AG09309 (cell line): ENCODE measurements at regions not wholly inside any gene's neighbourhood (a gene's known extent, or its start where the extent isn't known, plus 50 kb on each side); places are given as distances from the start of the nearest gene placed in this dataset.

Experiments
- DNase-seq: peaks from one replicate; pipeline ENCODE4 v3.0.0-alpha.2; 2010; ENCODE audit warnings: low read depth
- H3K4me3 ChIP-seq: 2 replicates; pipeline ENCODE4 v1.5.1; 2011; ENCODE audit warnings: mild to moderate bottlenecking, low read depth, low read length, moderate library complexity; ENCODE audit not compliant: control insufficient read depth
- TF ChIP-seq, protein P1 (sequence below): IDR thresholded peaks from 2 replicates; pipeline ENCODE4 v1.5.1; 2011; ENCODE audit warnings: mild to moderate bottlenecking, low read depth, low read length, inconsistent platforms; ENCODE audit not compliant: insufficient read depth, control insufficient read depth; ENCODE audit errors: missing control alignments

DNA sequence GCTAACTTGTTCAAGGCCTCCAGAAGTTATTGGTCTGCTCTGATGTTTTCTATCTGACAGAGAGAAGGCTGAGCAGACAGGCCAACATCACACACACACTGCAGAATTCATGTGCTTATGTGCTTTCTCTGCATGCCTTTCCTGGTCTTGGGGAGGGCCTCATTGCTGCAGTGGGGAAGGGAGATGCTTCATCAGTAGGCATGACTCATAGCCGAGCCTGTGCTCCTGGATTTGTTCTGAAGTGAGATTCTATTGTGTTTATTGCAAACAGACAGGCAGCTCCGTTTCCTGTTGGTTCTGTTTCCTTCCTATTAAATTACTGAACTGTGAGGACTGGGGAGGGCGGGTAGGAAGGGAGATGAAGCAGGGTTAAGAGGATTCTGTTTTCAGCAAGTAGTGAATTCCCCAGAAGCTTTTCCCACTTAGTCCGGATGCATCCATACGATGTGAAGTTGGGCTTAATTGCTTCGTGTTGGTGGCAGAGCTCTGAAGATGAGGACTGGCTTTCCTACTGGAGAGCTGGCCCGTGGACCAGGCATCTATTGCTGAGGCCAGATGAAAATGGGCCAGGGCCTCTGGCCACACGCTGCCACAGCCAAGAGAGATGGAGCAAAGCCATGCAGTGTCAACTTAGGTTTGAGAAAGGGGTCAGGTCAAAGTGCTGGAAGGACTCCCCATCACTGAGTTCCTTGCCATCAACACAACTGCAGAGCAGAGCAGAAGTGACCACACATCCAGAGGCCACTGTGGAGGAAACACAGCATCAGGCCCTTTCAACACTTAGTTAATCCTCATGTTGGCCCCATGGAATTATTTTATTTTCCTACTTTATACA is 179.3 kb downstream of the UTP18 start:
- TF ChIP-seq, protein P1, sequence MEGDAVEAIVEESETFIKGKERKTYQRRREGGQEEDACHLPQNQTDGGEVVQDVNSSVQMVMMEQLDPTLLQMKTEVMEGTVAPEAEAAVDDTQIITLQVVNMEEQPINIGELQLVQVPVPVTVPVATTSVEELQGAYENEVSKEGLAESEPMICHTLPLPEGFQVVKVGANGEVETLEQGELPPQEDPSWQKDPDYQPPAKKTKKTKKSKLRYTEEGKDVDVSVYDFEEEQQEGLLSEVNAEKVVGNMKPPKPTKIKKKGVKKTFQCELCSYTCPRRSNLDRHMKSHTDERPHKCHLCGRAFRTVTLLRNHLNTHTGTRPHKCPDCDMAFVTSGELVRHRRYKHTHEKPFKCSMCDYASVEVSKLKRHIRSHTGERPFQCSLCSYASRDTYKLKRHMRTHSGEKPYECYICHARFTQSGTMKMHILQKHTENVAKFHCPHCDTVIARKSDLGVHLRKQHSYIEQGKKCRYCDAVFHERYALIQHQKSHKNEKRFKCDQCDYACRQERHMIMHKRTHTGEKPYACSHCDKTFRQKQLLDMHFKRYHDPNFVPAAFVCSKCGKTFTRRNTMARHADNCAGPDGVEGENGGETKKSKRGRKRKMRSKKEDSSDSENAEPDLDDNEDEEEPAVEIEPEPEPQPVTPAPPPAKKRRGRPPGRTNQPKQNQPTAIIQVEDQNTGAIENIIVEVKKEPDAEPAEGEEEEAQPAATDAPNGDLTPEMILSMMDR: no peak
- DNase-seq: no peak

DNA sequence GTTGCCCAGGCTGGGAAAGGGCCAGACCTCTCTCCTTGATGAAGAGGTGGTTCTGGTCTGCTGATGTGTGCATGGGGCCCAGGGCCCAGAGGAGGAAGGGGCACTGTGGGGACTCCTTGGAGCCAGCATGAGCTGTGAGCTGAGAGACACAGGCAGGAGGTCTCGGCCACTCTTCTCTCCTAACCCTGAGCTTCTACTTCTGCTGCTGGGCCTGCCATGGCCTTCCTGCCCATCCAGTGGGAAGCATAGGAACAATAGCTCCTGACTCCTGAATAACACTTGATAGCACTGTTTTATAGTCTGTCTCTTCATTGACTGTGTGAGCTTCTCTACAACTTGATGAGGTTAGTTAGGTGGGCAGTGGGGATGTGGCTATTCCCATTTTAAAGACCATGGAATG is 181.1 kb downstream of the UTP18 start:
- DNase-seq: no peak
- TF ChIP-seq, protein P1: no peak

More for the DNA sequence above, 179.3 kb downstream of the UTP18 start:
- H3K4me3 ChIP-seq: no peak overlapping the region

DNA sequence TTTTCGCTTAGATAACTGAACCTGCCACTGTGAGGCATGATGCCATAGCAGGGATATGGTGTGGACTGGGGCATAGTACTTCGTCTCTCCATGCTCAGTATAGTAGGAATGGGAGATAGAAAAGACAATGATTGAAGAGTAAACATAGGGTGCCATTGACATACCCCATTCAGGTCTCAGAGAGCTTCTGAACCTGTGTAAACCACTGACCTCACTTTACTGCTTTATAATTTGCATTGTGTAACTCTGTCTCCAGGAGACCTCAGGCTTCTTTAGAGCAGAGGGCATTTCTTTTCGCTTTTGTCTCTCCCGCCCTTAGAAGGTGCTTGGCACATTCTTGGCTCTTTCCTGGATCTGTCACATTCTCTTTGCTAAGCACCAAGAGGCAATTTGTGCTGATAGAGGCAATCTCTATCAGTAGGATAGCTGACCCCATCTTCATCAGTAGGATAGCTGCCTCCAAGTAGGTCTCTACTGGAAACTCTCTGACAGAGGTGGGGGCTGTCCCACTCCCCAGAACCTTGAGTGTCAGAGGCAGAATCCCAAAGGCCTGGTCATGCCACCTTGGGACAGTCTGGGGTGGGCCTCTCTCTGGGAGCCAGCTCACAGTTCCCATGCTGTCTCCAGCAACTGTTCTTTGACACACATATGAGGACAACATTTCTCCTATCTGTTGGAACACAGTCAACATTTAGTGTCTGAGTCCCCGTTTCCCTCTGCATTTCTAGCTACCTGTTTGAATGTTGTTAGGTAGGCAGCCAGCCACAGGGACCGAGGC is 181.9 kb downstream of the UTP18 start:
- H3K4me3 ChIP-seq: no peak overlapping the region
- no peak for DNase-seq
- TF ChIP-seq, protein P1: no peak

More for the DNA sequence above, 181.1 kb downstream of the UTP18 start:
- no peak overlapping the region for H3K4me3 ChIP-seq

GRCh38 chr17:51443646-51444045 is 183.3 kb downstream of the UTP18 start:
- TF ChIP-seq, protein P1: no peak
- DNase-seq: no peak
- no peak overlapping the region for H3K4me3 ChIP-seq

DNA sequence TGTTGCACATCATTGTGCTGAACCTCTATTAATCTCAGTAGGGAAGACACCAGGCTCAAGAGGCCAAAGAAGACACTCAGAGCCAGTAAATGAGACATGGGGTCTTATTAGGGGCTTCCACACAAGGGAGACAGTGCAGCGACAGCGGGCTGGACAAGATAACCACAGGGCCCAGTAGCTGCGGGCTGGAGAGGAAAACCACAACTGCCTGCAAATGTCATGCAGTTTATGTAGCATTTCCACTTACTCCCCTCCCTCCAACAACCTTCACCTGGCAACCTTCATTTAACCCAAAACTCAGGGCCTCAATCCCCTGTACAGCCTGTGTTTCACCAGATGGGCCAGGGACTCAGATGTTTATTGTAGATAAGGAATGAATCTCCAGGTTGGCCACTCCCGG is 185.6 kb downstream of the UTP18 start:
- TF ChIP-seq, protein P1: no peak
- no peak overlapping the region for H3K4me3 ChIP-seq
- no peak for DNase-seq

DNA sequence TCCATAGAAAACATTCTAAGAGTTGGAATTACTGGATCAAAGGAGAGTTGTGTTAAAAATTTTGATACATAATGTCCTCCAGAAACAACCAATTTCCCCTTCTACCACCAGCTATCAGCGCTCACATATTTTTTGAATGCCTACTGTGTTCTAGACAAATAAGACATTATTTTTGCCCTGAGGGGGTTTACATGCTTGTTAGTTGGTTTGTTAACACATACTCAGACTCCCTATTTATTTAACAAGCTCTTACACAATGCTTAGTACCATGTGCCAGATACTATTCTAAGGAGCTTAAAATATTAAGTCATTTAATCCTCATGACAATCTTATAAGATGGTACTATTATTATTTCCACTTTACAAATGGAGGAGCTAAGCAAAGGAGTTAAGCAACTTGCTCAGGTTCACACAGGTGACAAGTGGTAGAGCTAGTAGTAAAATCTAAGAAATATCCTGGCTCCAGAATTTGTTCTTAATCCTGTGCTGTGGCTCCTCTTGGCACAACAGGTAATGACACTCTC is 194.2 kb downstream of the UTP18 start:
- no peak for DNase-seq
- TF ChIP-seq, protein P1: no peak
- H3K4me3 ChIP-seq: no peak overlapping the region
